Activated T-helper 2 cell treated with anti-CD3 and anti-CD28 coated beads, Interferon-gamma antibody, Interleukin-2, Interleukin-4, amounts not matched to agents 10 μg/mL and 5 μg/mL and 100 μg/mL, durations not matched to agents 14 hours and 24 hours and 36 hours (primary cell): ENCODE measurements at regions not wholly inside any gene's neighbourhood (a gene's known extent, or its start where the extent isn't known, plus 50 kb on each side); places are given as distances from the start of the nearest gene placed in this dataset.

Experiments used
- DNase-seq: peaks from one replicate; pipeline ENCODE4 v3.0.0; 2021; ENCODE audit warnings: low spot score
- H3K27ac Mint-ChIP-seq: one replicate; pipeline ENCODE4 v1.8.0; 2021; ENCODE audit warnings: mixed read lengths
- H3K27me3 Mint-ChIP-seq: one replicate; pipeline ENCODE4 v1.8.0; 2021; ENCODE audit warnings: low read depth, mixed read lengths
- H3K36me3 Mint-ChIP-seq: one replicate; pipeline ENCODE4 v1.8.0; 2021; ENCODE audit warnings: low read depth, mixed read lengths
- H3K4me1 Mint-ChIP-seq: one replicate; pipeline ENCODE4 v1.8.0; 2021; ENCODE audit warnings: low read depth, mixed read lengths
- H3K4me3 Mint-ChIP-seq: one replicate; pipeline ENCODE4 v1.8.0; 2021; ENCODE audit warnings: low read depth, mild to moderate bottlenecking, moderate library complexity, mixed read lengths
- H3K9me3 Mint-ChIP-seq: one replicate; pipeline ENCODE4 v1.8.0; 2021; ENCODE audit warnings: mixed read lengths
- intact Hi-C: fragments of 100-400 bp; cut with micrococcal nuclease; formaldehyde crosslinking; loops from one replicate; pipeline ENCODE4 v1.15.1; 2023

DNA sequence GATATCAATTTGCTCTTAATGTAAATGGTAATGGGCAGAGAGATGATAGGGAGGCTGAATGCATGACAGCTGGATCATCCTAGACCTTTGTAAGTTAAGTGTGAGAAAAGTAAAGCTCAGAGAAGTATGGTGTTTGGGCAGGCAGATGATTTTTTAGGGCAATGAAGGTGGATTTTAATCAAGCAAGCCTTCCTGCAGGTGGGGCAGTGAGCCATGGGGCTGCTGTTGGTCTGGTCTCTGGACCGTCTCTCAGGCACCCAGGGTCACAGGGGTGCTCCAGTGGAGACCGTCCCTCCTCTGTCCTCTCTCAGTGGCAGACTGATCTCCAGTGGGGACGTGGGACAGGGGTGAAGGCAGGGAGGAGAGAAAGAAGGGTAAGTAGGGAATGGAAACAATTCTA is 69.8 kb upstream of the STK17B start:
- no peak for DNase-seq
- Mint-ChIP-seq H3K4me3 (peak overlapping the region; percentile 49), H3K27ac (peak overlapping the region; percentile 100), H3K4me1 (peaks cover 69% of the 10 kb centered on the region), H3K9me3 (peaks cover 4% of the 10 kb centered on the region), H3K36me3 (peaks cover 26% of the 10 kb centered on the region), H3K27me3 (no peaks in the 10 kb centered on the region)
- intact Hi-C loops, result loop anchor here (5.0 to 10.0 kb wide), 2 partner anchors 39 to 744 kb away; no protein-coding TSS in a partner anchor

DNA sequence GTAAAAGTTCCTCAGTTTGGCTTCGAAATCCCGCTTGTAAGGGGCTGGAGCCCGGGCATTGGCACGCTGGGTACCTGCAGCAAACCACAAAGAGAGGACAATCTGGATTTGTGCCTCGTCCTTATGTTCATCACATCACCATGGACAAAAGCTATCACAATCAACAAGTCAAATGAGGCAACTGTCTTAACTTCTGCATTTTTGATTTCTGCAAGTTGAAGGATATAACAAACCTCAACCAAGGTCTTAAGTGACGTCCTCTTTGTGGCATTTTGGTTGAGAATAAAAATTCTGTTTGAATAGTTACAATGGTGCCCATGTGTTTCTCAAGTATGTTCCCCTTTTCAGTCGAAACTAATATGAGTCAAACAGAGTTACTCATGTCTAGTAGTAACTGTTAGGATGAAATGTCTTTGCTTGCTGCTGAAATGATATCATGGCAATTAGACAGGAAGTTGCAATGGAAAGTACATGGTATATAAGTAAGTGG is 70.8 kb upstream of the STK17B start:
- no peaks in the 10 kb centered on the region for H3K27me3 Mint-ChIP-seq
- H3K36me3 Mint-ChIP-seq, result peaks cover 18% of the 10 kb centered on the region
- peak overlapping the region; percentile 80 for H3K4me3 Mint-ChIP-seq
- H3K4me1 Mint-ChIP-seq, result peaks cover 60% of the 10 kb centered on the region
- no peak for DNase-seq
- peak overlapping the region; percentile 100 for H3K27ac Mint-ChIP-seq
- peaks cover 4% of the 10 kb centered on the region for H3K9me3 Mint-ChIP-seq
- intact Hi-C loops, result loop anchor here (1.0 to 10.0 kb wide), 10 partner anchors 8 to 743 kb away; partner anchors contain the start of gene STK17B

DNA sequence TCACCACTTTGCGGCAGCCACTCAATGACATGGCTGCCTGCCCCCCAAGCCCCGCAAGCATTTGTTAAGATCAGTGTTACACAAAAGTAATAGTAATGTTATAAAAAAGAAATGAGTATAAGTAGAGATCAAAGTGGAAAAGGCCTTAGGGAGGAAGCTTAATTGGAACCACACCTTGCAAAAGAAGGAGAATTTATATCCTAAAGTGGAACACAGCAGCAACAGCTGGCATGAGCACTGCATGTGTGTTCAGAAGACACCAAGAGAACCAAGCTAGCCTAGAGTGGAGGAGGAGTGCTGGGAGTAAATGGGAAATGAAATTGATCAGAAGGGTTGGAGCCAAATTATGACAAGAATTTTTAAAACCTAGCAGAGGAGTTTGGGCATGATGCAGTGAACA is 73.1 kb upstream of the STK17B start:
- Mint-ChIP-seq H3K27ac (no peak overlapping the region), H3K9me3 (no peaks in the 10 kb centered on the region), H3K4me1 (peaks cover 50% of the 10 kb centered on the region), H3K4me3 (no peak overlapping the region), H3K27me3 (no peaks in the 10 kb centered on the region), H3K36me3 (no peaks in the 10 kb centered on the region)
- DNase-seq, result no peak
- intact Hi-C loops, result loop anchor here (5.0 to 10.0 kb wide), 2 partner anchors 42 to 740 kb away; no protein-coding TSS in a partner anchor

DNA sequence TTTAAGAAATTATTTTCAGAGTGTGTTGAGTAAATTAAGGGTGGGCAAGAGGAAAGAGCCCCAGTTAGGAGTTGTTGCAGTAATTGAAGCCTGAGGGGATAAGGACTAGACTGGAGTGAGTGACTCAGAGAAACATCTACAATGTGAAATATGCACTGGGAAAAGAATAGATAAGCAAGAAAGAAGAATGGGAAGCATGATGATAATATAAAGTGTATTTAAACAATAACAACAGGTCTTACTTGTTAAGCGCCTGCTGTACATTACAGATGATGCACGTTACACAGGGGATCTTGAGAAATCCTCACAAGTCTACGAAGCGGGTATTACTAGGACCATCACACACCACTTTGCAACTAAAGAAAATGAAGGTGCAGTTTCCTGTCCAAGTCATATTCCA is 73.6 kb upstream of the STK17B start:
- intact Hi-C loops, result loop anchor here (5.0 to 10.0 kb wide), 2 partner anchors 43 to 740 kb away; no protein-coding TSS in a partner anchor
- H3K27me3 Mint-ChIP-seq, result no peaks in the 10 kb centered on the region
- no peak for DNase-seq
- H3K9me3 Mint-ChIP-seq, result no peaks in the 10 kb centered on the region
- H3K36me3 Mint-ChIP-seq, result no peaks in the 10 kb centered on the region
- H3K4me1 Mint-ChIP-seq, result peaks cover 50% of the 10 kb centered on the region
- no peak overlapping the region for H3K4me3 Mint-ChIP-seq
- H3K27ac Mint-ChIP-seq, result no peak overlapping the region

DNA sequence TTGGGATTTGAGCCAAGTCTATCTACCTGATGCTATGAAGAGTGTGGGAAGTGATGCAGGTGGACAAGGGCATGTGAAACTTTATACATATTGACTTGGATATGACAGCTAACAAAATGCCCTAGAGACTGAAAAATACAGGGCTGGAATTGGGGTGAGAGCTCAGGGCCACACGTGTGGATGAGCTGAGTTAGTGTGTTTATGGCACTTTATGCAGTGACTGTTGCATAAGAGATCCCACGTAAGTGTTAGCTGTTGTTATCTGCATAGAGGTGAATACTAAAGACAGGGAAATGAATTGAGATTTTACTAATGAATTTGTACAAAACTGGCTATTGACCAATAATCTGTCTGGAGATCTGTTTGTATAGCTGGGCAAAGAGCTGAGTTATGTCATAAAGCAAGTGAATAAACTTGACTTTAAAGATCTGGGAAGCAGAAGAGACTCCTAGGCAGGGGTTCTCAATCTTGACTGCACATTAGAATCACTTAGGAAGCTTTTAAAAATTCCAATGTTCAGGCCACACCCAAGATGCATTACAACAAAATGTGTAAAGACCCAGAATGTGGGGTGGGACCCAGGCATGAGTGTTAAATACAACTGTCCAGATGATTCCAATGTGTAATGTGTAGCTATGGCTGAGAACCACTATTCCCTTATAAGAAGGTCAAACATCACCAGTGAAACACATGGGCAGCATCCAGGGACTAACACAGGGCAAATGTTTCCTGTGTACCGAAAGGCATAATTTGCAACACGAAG is 74.2 kb upstream of the STK17B start:
- Mint-ChIP-seq H3K36me3 (no peaks in the 10 kb centered on the region), H3K4me1 (peaks cover 51% of the 10 kb centered on the region), H3K27me3 (no peaks in the 10 kb centered on the region), H3K27ac (no peak overlapping the region), H3K4me3 (no peak overlapping the region), H3K9me3 (no peaks in the 10 kb centered on the region)
- DNase-seq, result no peak
- intact Hi-C loops, result loop anchor here (10.0 kb wide), 1 partner anchor 739 kb away; no protein-coding TSS in a partner anchor

DNA sequence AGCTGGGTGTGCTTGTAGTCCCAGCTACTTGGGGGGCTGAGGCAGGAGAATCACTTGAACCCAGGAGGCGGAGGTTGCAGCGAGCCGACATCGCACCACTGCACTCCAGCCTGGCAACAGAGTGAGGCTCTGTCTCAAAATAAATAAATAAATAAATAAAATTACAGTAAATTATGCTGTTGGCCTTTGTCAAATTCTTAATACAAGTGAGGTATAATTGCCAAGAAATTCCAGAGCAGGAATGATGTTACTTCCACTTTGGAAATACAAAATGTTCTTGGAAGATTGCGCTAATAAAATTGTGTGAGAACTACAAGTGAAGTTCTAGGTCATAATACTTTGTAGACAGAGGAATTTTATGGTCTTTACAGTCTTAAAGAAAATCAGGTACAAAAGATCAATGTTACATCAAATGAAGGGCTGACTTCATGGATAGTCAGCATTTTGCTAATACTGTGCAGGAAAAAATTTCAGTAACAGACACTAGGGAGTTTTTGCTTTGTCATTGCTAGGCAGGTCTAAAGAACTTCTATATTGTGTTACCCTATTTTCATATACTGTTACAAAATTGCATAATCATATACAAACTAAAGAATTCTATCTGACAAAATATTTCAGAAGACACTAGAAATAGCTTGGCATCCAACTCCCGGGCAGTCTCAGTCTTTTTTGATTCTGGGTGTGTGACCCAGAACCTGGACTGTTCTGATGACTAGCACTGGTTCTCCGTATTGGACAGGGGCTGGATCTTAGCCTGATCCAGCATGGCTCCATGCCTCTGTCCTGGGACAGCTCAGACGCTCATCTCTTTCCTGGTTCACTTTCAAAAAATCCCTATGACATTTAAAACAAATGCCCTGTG is 76.0 kb upstream of the STK17B start:
- intact Hi-C loops, result loop anchor here (10.0 kb wide), 1 partner anchor 737 kb away; no protein-coding TSS in a partner anchor
- no peaks in the 10 kb centered on the region for H3K36me3 Mint-ChIP-seq
- peaks cover 3% of the 10 kb centered on the region for H3K9me3 Mint-ChIP-seq
- H3K27ac Mint-ChIP-seq, result no peak overlapping the region
- peaks cover 50% of the 10 kb centered on the region for H3K4me1 Mint-ChIP-seq
- H3K27me3 Mint-ChIP-seq, result no peaks in the 10 kb centered on the region
- no peak for DNase-seq
- no peak overlapping the region for H3K4me3 Mint-ChIP-seq

DNA sequence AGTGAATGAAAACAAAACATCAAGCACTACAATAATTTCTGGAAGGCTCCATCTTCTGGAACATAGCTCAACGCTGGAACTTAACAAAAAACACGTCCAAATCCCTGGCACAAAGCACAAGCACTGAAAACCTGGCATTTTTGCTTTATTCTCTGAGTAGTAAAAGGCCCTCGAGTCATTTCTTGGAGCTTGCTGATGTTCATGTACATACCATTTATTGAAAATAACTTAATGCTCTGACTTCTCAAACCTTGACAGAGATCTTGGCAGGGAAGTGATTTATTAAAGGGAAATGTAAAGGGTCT is 76.5 kb upstream of the STK17B start:
- H3K4me1 Mint-ChIP-seq, result peaks cover 56% of the 10 kb centered on the region
- H3K27ac Mint-ChIP-seq, result no peak overlapping the region
- H3K4me3 Mint-ChIP-seq, result no peak overlapping the region
- intact Hi-C loops, result loop anchor here (10.0 kb wide), 1 partner anchor 737 kb away; no protein-coding TSS in a partner anchor
- peaks cover 5% of the 10 kb centered on the region for H3K9me3 Mint-ChIP-seq
- DNase-seq, result no peak
- H3K27me3 Mint-ChIP-seq, result no peaks in the 10 kb centered on the region
- H3K36me3 Mint-ChIP-seq, result no peaks in the 10 kb centered on the region

DNA sequence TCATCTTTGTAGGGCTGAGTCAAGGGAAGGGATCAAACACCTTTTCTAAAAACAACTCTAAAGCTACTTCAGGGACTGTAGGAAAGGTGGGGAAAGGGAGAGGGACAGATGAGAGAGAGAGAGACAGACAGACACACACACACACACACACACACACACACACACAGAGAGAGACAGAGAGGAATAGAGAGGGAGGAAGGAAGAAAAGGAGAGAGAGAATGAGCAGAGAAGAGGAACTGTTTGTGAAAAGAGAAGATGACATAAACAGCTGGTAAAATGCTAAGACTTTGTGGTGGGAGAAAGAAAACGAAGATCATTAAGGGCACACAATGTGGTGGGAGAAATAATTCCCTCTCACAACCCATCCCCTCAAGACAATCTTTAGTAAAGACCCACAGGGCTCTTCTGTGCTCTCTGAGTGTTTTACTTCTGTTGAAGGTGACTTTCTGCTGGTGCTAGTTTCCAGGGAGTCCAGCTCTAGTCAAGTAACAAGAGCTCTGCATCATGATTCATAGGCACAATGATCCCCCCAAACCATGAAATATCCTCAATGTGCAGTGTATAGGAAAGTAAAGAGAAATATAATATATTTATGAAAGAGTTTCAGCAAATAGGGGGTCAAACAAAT is 77.2 kb upstream of the STK17B start:
- Mint-ChIP-seq H3K27me3 (no peaks in the 10 kb centered on the region), H3K27ac (peak overlapping the region; percentile 3), H3K9me3 (peaks cover 5% of the 10 kb centered on the region), H3K4me1 (peaks cover 62% of the 10 kb centered on the region), H3K4me3 (no peak overlapping the region), H3K36me3 (no peaks in the 10 kb centered on the region)
- intact Hi-C loops, result loop anchor here (10.0 kb wide), 1 partner anchor 736 kb away; no protein-coding TSS in a partner anchor
- DNase-seq, result no peak

DNA sequence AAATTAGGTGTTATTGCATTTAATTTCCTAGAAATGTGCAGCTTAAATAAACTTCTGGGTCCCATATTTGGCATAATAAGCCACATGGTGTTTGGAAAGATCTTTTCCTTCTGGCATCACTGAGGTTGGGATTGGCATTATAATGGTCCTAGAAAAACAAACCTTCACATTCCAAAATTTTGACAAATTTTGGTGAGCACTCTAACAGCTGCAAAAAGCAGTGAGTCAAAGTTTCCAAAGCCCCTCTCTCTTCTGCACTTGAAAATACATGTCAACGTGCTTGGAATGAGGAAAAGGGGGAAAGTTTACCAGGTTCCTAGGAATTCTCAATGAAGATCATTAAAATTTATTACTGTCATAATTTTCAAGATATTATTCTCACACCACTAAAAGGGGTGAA is 77.8 kb upstream of the STK17B start:
- Mint-ChIP-seq H3K4me1 (peaks cover 65% of the 10 kb centered on the region), H3K36me3 (no peaks in the 10 kb centered on the region), H3K27me3 (no peaks in the 10 kb centered on the region), H3K4me3 (no peak overlapping the region), H3K27ac (no peak overlapping the region), H3K9me3 (peaks cover 5% of the 10 kb centered on the region)
- intact Hi-C loops, result loop anchor here (10.0 kb wide), 1 partner anchor 736 kb away; no protein-coding TSS in a partner anchor
- DNase-seq, result no peak

DNA sequence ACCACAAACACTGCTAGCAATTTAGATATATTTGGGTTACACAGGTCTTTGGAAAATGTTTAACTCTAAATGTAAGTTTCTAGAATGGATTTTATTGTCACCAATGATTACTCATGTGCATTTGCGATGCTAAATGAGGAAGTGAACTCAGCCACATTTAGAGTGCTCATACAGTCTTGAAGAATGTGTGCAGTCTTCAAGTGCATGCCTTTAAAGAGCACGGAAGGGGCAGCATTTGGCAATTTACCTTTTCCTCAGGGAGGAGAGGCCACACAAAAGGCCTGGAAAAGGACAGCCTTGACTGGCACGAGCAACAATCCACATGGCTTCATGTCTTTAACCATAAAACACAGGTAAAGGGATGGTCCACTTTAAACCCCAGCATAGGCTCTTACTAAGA is 78.5 kb upstream of the STK17B start:
- intact Hi-C loops, result loop anchor here (10.0 kb wide), 1 partner anchor 735 kb away; no protein-coding TSS in a partner anchor
- DNase-seq, result no peak
- Mint-ChIP-seq H3K9me3 (peaks cover 5% of the 10 kb centered on the region), H3K4me1 (peaks cover 62% of the 10 kb centered on the region), H3K36me3 (no peaks in the 10 kb centered on the region), H3K27me3 (no peaks in the 10 kb centered on the region), H3K4me3 (no peak overlapping the region), H3K27ac (peak overlapping the region; percentile 50)

DNA sequence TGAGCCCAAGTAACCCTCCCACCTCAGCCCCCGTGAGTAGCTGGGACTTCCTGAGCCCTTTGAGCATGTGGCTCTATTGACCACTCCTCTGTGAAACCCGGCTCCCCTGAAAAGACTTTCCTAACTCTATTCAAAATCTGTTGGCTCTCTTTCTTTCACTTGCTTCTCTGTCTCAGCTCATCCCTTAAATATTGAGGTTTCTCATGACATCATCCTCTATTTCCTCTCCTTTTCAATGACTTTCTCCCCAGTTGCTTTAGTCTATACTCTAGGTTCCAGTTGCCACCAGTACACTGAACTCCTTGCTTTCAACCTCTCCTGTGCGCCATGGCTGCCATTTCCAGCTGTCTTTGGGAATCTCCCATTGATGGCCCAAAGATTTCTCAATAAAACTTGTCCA is 79.8 kb upstream of the STK17B start:
- Mint-ChIP-seq H3K4me1 (peaks cover 51% of the 10 kb centered on the region), H3K27me3 (no peaks in the 10 kb centered on the region), H3K4me3 (no peak overlapping the region), H3K9me3 (peaks cover 5% of the 10 kb centered on the region), H3K36me3 (no peaks in the 10 kb centered on the region), H3K27ac (peak overlapping the region; percentile 3)
- DNase-seq, result no peak
- intact Hi-C loops, result no loop called here

DNA sequence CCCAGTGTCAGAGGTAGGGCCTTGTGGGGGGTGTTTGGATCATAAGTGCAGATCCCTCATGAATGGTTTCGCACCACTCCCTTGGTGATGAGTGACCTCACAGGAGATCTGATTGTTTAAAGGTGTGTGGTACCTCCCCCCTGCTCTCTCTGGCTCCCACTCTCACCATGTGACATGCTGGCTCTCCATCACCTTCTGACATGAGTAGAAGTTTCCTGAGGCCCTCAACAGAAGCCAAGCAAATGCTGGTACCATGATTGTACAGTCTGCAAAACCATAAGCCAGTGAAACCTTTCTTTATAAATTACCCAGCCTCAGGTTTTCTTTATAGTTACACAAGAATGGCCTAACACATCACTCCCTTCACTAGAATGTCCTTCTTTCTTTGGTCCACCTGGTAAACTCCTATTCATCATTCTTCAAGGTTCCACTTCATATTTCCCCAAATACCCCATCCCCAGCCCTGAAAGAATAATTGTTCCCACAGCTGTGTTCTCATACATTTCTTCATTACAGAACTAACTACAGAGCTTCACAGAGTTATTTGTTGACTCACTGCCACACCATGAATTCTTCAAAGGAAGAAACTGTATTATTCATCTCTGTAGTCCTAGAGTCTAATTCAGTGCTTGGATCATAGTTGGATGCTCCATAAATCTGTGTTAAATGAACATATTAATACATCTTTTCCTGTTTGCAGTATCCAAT is 81.2 kb upstream of the STK17B start:
- no peak overlapping the region for H3K4me3 Mint-ChIP-seq
- intact Hi-C loops, result loop anchor here (1.0 kb wide), 2 partner anchors 8 to 10 kb away; no protein-coding TSS in a partner anchor
- no peaks in the 10 kb centered on the region for H3K27me3 Mint-ChIP-seq
- H3K36me3 Mint-ChIP-seq, result peaks cover 2% of the 10 kb centered on the region
- DNase-seq, result no peak
- H3K27ac Mint-ChIP-seq, result peak overlapping the region; percentile 71
- peaks cover 5% of the 10 kb centered on the region for H3K9me3 Mint-ChIP-seq
- peaks cover 61% of the 10 kb centered on the region for H3K4me1 Mint-ChIP-seq
